ENCODE measurements at regions not wholly inside any gene's neighbourhood (a gene's known extent, or its start where the extent isn't known, plus 50 kb on each side); places are given as distances from the start of the nearest gene placed in this dataset.

- DNase-seq: no peak
Observed at GRCh38 chr17:57174591-57174990, 81.7 kb upstream of the MSI2 start.

DNA sequence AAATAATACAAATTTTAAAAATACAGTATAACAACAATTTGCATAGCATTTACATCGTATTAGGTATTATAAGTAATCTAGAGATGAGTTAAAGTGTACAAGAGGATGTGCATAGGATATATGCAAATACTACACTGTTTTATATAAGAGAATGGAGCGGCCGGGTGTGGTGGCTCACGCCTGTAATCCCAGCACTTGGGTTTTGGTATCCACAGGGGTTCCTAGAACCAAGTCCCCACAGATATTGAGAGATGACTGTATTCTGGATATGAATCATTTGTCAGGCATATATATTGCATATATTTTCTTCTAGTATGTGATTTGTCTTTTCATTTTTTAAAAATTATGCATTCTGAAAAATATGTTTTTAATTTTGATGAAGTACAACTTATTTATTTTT is 77.5 kb upstream of the MSI2 start:
- no peak for DNase-seq

GRCh38 chr17:57182621-57183020 is 73.7 kb upstream of the MSI2 start:
- no peak for DNase-seq

DNA sequence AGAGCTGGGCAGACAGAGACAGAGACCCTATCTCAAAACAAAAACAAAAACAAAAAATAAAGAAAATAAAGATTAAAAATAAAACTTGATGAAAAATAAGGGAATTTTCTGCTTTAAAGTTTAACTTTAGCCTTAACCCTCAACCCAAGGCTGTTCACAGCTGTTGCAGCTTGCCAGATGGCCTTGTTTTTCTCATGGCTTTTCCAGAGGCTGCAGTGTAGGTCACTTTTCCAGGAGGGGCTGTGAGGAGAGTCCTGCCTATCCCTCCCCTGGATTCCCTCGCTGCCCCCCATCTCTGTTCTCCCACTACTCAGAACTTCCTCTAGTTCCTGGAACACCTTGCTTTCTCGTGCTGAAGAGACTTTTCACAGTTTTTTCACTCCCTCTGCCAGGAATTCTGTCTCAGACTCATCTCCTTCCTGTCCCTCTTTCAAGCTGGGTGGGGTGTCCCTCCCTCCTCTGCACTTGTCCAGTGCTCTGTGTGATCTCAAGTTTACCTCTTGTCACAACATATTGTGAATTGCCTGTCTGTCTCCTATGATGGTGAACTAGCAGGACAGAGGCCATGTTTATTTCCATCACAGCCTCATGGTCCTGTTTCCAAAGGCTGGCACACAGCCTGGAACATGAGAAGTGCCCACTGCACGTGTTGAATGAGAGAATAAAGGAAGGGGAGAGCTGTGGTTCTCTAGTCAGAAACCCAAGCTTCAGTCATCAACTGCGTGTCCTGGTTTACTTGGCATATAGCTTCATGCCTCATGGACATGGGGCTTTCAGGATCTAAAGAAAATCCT is 69.9 kb upstream of the MSI2 start:
- DNase-seq: peak; percentile 11

GRCh38 chr17:57187391-57187790 is 68.9 kb upstream of the MSI2 start:
- DNase-seq: no peak

GRCh38 chr17:57195785-57196460 is 60.4 kb upstream of the MSI2 start:
- no peak for DNase-seq

DNA sequence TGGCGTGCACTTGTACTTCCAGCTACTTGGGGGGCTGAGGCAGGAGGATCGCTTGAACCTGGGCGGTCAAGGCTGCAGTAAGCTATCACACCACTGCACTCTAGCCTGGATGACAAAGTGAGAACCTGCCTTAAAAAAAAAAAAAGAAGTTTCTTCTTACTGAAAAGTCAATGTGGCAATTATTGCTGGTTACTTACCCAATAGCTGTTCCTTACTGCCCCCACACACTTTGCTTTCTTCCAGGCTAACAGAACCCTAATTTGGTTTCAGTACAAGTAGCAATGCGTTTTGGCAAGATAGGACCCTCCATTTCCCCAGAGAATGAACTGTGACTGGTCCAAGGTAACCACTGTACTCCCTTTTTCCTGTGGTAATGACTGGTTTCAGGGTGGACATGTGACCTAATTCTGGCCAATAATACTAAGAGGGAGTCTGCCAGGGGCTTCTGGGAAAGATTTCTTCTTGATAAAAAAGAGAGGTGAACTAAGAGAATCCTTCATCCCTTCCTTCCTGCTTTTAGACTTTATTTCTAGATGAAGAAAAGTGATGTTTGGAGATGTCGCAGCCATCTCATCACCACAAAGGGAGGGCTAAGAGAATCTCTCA is 58.8 kb upstream of the MSI2 start:
- DNase-seq: no peak

DNA sequence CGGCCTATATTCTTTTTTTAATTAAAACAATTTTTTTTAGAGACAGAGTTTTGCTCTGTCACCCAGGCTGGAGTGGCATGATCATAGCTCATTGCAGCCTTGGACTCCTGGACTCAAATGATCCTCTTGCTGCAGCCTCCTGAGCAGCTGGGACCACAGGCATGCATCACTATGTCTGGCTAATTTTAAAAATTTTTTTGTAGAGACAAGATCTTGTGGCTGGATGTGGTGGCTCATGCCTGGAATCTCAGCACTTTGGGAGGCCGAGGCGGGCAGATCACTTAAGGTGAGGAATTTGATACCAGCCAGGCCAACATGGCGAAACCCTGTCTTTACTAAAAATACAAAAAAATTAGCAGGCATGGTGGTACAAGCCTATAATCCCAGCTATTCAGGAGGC is 54.8 kb upstream of the MSI2 start:
- DNase-seq: no peak

DNA sequence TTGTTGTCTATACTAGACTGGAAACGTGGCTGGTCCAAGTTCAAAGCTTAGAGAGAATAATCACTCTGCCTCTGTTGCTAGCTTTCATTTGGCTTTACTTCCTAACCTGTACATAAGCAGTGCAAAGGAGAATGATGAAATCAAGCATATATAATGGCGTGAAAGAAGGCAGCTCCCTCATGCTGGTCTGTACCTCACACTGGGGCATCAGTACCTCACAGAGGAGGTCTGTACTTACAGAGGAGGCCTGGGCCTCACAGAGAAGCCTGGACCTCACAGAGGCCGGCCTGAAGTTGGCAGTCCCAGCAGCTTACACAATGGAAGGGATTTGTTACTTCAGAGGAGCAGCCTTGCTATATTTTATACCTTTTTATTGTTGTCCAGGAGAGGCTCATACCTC is 53.3 kb upstream of the MSI2 start:
- no peak for DNase-seq

Measured in NCI-H524 treated with DMSO at 0.1 percent for 48 hours (cell line).